ENCODE measurements at regions not wholly inside any gene's neighbourhood (a gene's known extent, or its start where the extent isn't known, plus 50 kb on each side); places are given as distances from the start of the nearest gene placed in this dataset.

GRCh38 chr9:93829271-93830011 is 125.7 kb downstream of the BARX1 start:
- no peak for DNase-seq (ENCODE audit: low read depth in 3 of 3)

- no peak for DNase-seq (ENCODE audit: low read depth in 3 of 3)
These were observed 126.6 kb downstream of the BARX1 start for GRCh38 chr9:93828331-93829097.

GRCh38 chr9:93827545-93828330 is 127.4 kb downstream of the BARX1 start:
- peak in 2 of 3 donors; percentile 10 to 34 for DNase-seq (ENCODE audit: low read depth in 3 of 3)

- no peak for DNase-seq (ENCODE audit: low read depth in 3 of 3)
These were observed 128.1 kb downstream of the BARX1 start for GRCh38 chr9:93826905-93827544.

- peak; percentile 11 to 47 (median 22) for DNase-seq (ENCODE audit: low read depth in 3 of 3)
These were observed 128.9 kb downstream of the BARX1 start for GRCh38 chr9:93826209-93826608.

- DNase-seq (ENCODE audit: low read depth in 3 of 3): no peak
These were observed 129.6 kb downstream of the BARX1 start for GRCh38 chr9:93825348-93826115.

GRCh38 chr9:93824386-93825294 is 130.5 kb downstream of the BARX1 start:
- DNase-seq (ENCODE audit: low read depth in 3 of 3): no peak

- no peak for DNase-seq (ENCODE audit: low read depth in 3 of 3)
These were observed 131.7 kb downstream of the BARX1 start for GRCh38 chr9:93823245-93824072.

GRCh38 chr9:93822229-93822628 is 132.9 kb downstream of the BARX1 start:
- no peak for DNase-seq (ENCODE audit: low read depth in 3 of 3)

- DNase-seq (ENCODE audit: low read depth in 3 of 3): no peak
These were observed 133.8 kb downstream of the BARX1 start for GRCh38 chr9:93821307-93821703.

- DNase-seq (ENCODE audit: low read depth in 3 of 3): no peak
These were observed 134.4 kb downstream of the BARX1 start for GRCh38 chr9:93820667-93821306.

GRCh38 chr9:93819905-93820304 is 135.2 kb downstream of the BARX1 start:
- no peak for DNase-seq (ENCODE audit: low read depth in 3 of 3)

- DNase-seq (ENCODE audit: low read depth in 3 of 3): no peak
These were observed 136.2 kb downstream of the BARX1 start for GRCh38 chr9:93818827-93819472.

GRCh38 chr9:93818237-93818636 is 136.9 kb downstream of the BARX1 start:
- DNase-seq (ENCODE audit: low read depth in 3 of 3): no peak

GRCh38 chr9:93815677-93816076 is 139.5 kb downstream of the BARX1 start:
- no peak for DNase-seq (ENCODE audit: low read depth in 3 of 3)

GRCh38 chr9:93815135-93815534 is 140.0 kb downstream of the BARX1 start:
- DNase-seq (ENCODE audit: low read depth in 3 of 3): no peak

GRCh38 chr9:93814077-93814956 is 140.8 kb downstream of the BARX1 start:
- DNase-seq (ENCODE audit: low read depth in 3 of 3): no peak
